GM13977 (cell line): ENCODE measurements at regions not wholly inside any gene's neighbourhood (a gene's known extent, or its start where the extent isn't known, plus 50 kb on each side); places are given as distances from the start of the nearest gene placed in this dataset.

Source experiments
- DNase-seq: peaks from one replicate; pipeline ENCODE4 v3.0.0; 2012; ENCODE audit warnings: low spot score
- in situ Hi-C: fragments of 300-500 bp; cut with MboI; formaldehyde crosslinking; loops from one replicate; pipeline ENCODE4 v1.12.0; 2022; ENCODE audit warnings: low sequenced_read_pairs, low pct_unique_long_range_greater_than_20kb, mixed read lengths, inconsistent platforms; ENCODE audit not compliant: unreplicated experiment
- TF ChIP-seq, protein P1 (sequence below): IDR thresholded peaks from 2 replicates; pipeline ENCODE4 v1.5.1; 2012; ENCODE audit warnings: mild to moderate bottlenecking, control low read depth; ENCODE audit not compliant: insufficient read depth; ENCODE audit errors: extremely low read depth, missing control alignments

DNA sequence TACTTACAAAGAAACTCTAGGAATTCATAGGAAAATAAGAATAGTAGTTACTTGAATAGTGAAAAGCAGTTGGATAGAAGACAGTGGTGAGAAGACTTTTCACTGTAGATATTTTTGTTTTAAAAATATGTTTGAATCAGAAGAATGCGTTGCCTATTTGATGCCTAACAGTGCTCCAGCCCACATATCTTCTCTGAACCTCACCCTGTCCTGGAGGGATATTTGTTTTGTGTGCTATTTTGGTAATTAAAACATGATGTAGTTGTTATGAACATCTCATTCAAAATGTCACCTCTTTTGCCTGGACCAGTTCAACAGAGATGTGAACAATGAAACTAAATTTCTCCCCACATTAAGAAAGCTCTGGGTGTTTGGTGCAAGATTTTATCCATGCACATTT lies 87.6 kb downstream of the CARTPT start:
- in situ Hi-C loops, result no loop called here
- TF ChIP-seq, protein P1, sequence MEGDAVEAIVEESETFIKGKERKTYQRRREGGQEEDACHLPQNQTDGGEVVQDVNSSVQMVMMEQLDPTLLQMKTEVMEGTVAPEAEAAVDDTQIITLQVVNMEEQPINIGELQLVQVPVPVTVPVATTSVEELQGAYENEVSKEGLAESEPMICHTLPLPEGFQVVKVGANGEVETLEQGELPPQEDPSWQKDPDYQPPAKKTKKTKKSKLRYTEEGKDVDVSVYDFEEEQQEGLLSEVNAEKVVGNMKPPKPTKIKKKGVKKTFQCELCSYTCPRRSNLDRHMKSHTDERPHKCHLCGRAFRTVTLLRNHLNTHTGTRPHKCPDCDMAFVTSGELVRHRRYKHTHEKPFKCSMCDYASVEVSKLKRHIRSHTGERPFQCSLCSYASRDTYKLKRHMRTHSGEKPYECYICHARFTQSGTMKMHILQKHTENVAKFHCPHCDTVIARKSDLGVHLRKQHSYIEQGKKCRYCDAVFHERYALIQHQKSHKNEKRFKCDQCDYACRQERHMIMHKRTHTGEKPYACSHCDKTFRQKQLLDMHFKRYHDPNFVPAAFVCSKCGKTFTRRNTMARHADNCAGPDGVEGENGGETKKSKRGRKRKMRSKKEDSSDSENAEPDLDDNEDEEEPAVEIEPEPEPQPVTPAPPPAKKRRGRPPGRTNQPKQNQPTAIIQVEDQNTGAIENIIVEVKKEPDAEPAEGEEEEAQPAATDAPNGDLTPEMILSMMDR, result no peak
- DNase-seq, result no peak

DNA sequence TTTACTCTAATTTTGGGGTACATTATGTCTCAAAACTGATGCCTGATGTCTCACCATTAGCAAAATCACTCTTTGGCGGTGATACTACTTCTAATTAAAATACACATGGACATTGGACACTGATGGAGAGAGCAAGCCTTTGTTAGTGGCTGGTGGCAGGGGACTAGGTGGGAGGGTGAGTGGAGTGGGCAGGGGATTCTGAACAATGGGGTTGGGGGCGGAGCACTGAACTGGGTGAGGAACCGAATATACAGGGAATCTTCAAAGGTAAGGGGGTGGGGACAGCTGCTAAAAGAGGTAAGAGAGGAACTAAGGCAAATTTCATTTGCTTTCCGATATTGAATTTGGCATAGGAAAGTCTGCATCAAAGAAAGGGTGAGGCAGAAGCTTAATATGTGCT lies 88.8 kb downstream of the CARTPT start:
- in situ Hi-C loops, result no loop called here
- no peak for DNase-seq

DNA sequence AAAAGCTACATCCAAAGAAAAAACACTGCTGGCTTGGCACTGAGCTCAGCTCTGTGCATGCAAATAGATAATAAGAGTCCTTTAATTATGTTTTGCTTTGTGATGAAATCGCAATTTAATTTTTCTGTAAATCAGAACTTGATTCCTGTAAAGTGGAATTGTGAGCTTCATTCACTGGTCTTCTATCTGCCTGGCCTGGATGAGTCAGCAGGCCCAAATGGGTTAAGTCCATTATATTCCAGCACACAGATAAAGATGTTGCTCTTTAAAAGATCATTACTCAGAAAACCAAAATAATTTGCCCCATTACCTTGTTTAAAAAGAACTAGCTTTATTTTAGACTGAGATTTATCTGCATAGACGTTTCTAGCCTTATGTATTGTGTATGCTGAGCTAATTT lies 90.4 kb downstream of the CARTPT start:
- in situ Hi-C loops, result no loop called here
- TF ChIP-seq, protein P1, result no peak

More for the DNA sequence above, 88.8 kb downstream of the CARTPT start:
- TF ChIP-seq, protein P1, result no peak

DNA sequence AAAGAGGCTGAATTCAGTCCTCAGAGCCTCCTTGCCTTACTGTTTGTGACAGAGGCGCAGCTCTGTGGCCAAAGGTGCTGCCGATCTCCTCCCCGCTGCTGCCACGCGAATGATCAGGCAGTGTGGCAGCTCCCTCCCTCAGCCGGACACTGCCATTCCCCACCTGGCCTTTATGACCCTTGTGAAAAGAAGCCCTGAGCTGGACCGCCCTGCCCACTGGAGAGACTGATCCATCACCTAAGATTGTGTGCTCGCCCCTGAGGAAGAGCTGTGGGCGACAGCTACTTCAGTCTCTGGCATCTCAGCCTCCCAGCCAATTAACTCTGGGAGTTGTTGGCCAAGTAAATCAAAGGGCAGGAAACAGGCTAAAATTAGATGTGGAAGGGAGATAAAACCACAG lies 90.9 kb downstream of the CARTPT start:
- in situ Hi-C loops, result no loop called here
- TF ChIP-seq, protein P1, result no peak
- DNase-seq, result no peak

More for the DNA sequence above, 90.4 kb downstream of the CARTPT start:
- DNase-seq, result no peak

DNA sequence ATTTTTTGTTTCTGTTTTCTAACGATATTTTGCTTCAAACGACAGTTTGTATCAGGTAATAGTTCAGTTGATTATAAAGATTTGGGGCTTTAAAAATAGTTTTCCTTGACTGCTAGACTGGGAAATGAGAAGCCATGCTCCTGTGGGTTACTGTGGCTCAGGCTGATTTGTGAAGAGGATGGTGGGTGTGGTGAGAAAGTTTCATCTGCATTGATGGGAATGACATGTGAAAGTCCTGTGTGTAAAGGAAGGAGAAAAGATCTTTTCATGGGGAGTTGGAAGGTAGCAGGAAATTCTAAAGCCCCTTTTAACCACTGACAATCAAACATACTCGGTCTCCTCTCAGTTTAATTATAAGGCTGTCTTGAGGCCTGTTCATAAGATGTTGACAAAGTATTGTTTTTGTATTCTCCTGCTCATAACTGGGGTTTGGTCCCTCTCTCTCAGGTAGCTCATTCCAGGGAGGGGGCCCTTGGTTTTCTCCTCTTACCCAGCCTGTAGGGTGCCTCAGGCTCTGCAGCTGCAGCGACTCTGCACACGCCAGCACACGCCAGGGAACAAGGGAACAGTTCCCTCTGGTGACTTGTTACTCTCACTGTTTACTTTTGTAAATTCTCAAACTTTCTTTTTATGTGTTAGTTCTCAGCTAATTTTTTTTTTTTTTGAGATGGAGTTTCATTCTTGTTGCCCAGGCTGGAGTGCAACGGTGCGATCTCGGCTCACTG lies 91.6 kb downstream of the CARTPT start:
- TF ChIP-seq, protein P1, result no peak
- in situ Hi-C loops, result no loop called here
- no peak for DNase-seq

DNA sequence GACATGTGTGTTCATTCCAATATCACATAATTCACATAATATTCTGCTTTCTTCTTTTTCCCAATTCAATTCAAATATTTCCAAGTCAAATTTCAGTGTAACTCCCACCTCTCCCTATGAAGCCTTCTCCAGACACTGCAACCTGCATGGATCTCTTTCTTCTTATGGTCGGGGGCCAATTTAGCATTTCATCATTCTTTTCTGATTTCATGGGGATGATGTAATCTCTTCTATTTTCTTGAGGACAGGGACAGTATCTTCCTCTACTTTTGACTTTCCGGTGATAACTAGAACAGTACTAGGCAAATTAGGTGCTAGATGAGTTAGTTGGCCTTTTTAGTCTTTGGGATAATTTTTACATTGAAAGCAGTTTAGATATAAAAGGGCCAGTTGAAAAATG lies 92.7 kb downstream of the CARTPT start:
- TF ChIP-seq, protein P1, result no peak
- in situ Hi-C loops, result no loop called here
- no peak for DNase-seq
